ENCODE measurements at regions not wholly inside any gene's neighbourhood (a gene's known extent, or its start where the extent isn't known, plus 50 kb on each side); places are given as distances from the start of the nearest gene placed in this dataset.

DNA sequence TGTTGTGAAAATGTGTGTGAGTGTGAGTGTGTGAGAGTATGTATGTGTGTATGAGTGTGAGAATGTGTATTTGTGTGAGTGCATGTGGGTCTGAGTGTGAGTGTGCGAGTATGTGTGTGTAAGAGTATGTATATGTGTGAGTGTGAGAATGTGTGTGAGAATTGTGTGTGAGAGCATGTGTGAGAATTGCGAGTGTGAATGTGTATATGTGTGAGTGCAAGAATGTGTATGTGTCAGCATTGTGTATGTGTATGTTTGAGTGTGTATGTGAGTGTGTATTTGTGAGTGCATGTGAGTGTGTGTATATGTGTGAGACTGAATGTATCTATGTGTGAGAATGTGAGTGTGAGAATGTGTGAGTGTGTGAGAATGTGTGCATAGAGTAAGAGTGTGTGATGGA lies 72.0 kb upstream of the PCBD1 start:
- WGBS, 3 donors = 94 to 99% (median 96%) methylated on average over 2 of the region's 2 CpGs
- no peaks in the 10 kb centered on the region for H3K36me3 ChIP-seq
- no peaks in the 10 kb centered on the region for H3K9me3 ChIP-seq
- no peak for DNase-seq
- no peaks in the 10 kb centered on the region for H3K27me3 ChIP-seq
- intact Hi-C loops (cut with DNase I) = no loop called here
- H3K4me1 ChIP-seq (ENCODE audit: insufficient read depth) = no peaks in the 10 kb centered on the region
- no peak for TF ChIP-seq EP300 (IDR thresholded peaks at IDR 0.05)
- TF ChIP-seq, protein P1, sequence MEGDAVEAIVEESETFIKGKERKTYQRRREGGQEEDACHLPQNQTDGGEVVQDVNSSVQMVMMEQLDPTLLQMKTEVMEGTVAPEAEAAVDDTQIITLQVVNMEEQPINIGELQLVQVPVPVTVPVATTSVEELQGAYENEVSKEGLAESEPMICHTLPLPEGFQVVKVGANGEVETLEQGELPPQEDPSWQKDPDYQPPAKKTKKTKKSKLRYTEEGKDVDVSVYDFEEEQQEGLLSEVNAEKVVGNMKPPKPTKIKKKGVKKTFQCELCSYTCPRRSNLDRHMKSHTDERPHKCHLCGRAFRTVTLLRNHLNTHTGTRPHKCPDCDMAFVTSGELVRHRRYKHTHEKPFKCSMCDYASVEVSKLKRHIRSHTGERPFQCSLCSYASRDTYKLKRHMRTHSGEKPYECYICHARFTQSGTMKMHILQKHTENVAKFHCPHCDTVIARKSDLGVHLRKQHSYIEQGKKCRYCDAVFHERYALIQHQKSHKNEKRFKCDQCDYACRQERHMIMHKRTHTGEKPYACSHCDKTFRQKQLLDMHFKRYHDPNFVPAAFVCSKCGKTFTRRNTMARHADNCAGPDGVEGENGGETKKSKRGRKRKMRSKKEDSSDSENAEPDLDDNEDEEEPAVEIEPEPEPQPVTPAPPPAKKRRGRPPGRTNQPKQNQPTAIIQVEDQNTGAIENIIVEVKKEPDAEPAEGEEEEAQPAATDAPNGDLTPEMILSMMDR (IDR thresholded peaks at IDR 0.05) = no peak
- H3K4me3 ChIP-seq = no peak overlapping the region
- H3K27ac ChIP-seq = no peak overlapping the region

DNA sequence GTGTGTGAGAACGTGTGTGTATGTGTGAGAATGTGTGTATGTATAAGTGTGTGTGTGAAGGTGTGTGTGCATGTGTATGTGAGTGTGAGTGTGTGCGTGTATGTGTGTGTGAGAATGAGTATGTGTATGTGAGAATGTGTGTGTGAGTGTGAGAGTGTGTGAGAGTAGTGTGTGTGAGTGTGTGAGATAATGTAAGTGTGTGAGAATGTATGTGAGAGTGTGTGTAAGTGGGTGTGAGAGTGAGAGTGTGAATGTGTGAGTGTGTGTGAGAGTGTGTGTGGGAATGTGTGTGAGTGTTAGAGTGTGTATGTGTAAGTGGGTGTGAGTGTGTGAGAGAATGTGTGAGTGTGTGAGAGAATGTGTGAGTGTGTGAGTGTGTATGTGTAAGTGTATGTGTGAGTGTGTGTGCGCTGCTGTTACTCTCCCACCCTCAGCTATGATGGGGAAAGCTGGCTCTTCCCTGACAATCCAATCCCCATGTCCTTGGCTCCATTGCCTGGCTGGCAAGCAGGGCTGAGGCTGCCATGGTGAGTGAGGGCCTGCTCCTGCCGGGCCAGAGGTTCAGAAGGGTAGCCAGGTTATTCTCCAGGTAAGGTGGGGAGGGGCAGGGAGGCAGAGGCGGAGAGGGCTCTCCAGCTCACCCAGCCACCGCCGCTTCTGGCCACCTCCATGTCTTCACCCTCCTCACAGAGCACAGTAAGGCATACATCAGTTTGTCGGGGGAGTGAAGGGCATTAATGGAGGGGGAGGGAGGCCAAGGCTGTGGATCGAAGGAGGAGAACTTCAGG lies 72.6 kb upstream of the PCBD1 start:
- intact Hi-C loops (cut with DNase I) = no loop called here
- Histone ChIP-seq H3K27ac (no peak overlapping the region), H3K36me3 (no peaks in the 10 kb centered on the region), H3K4me3 (no peak overlapping the region), H3K4me1 (ENCODE audit: insufficient read depth) (no peaks in the 10 kb centered on the region), H3K9me3 (no peaks in the 10 kb centered on the region), H3K27me3 (no peaks in the 10 kb centered on the region)
- 71 to 79% (median 78%) methylated on average over 9 of the region's 9 CpGs for WGBS, 3 donors
- no peak for DNase-seq
- TF ChIP-seq, protein P1 (IDR thresholded peaks at IDR 0.05) = no peak
- TF ChIP-seq POLR2A (IDR thresholded peaks at IDR 0.05) = no peak
- TF ChIP-seq EP300 (IDR thresholded peaks at IDR 0.05) = no peak

DNA sequence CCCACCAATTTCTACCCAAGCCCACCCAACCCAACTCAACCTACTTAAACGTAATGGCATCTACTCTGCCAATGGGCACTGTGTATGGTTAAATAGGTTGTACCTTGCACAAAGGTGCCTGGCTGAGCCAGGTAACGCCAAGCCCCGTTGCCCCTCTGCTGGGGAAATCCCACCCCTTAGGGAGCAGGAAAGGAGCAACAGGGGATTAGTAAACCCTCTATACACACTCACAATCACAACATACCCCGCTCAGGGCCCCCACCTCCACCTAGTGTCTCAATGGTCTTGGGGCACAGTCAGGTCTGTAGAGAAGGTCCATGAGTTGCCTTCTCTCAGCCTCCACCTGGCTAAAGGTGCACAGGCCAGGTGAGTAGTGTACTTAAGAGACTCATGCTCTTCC lies 74.3 kb upstream of the PCBD1 start:
- H3K27ac ChIP-seq = no peak overlapping the region
- H3K27me3 ChIP-seq = no peaks in the 10 kb centered on the region
- TF ChIP-seq POLR2A (IDR thresholded peaks at IDR 0.05) (no peak), EP300 (IDR thresholded peaks at IDR 0.05) (no peak)
- TF ChIP-seq, protein P1 (IDR thresholded peaks at IDR 0.05) = no peak
- H3K9me3 ChIP-seq = no peaks in the 10 kb centered on the region
- no peaks in the 10 kb centered on the region for H3K36me3 ChIP-seq
- intact Hi-C loops (cut with DNase I) = no loop called here
- no peak overlapping the region for H3K4me3 ChIP-seq
- WGBS, 3 donors = 91 to 95% (median 93%) methylated on average over 4 of the region's 4 CpGs
- no peaks in the 10 kb centered on the region for H3K4me1 ChIP-seq (ENCODE audit: insufficient read depth)
- DNase-seq = no peak

DNA sequence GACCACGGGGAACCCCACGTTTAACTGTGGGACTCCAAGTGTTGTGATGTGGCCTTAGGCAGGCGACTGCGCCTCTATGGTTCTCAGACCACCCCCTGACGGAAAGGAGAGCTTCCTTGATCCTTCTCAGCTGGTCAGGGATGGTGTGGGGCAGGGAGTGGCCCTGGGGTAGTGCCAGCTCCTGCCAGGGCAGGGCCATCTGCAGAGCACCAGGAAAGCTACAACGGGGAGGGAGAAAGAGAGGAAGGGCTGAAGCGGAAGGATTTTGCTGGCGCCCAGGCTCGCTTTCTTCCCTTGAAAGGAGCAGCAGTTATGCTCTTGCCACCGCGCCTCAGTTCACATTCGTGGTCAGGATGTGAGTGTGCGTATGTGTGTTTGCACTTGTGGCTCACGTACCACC lies 74.9 kb upstream of the PCBD1 start:
- intact Hi-C loops (cut with DNase I) = no loop called here
- Histone ChIP-seq H3K36me3 (no peaks in the 10 kb centered on the region), H3K27me3 (no peaks in the 10 kb centered on the region), H3K9me3 (no peaks in the 10 kb centered on the region), H3K27ac (no peak overlapping the region), H3K4me3 (no peak overlapping the region), H3K4me1 (ENCODE audit: insufficient read depth) (no peaks in the 10 kb centered on the region)
- no peak for DNase-seq
- 76 to 84% (median 83%) methylated on average over 14 of the region's 14 CpGs for WGBS, 3 donors
- TF ChIP-seq EP300 (IDR thresholded peaks at IDR 0.05) = no peak
- TF ChIP-seq POLR2A (IDR thresholded peaks at IDR 0.05) = no peak
- TF ChIP-seq, protein P1 (IDR thresholded peaks at IDR 0.05) = no peak

All from ovary (tissue), 7 donors.